Fibroblast of skin of right biceps (primary cell): ENCODE measurements at regions not wholly inside any gene's neighbourhood (a gene's known extent, or its start where the extent isn't known, plus 50 kb on each side); places are given as distances from the start of the nearest gene placed in this dataset.

ENCODE experiments used
- DNase-seq: peaks from one replicate; pipeline ENCODE4 v3.0.0-alpha.2; 2013

GRCh38 chr3:193970773-193971206, 165.2 kb upstream of the HES1 start:
- DNase-seq: peak; percentile 66

DNA sequence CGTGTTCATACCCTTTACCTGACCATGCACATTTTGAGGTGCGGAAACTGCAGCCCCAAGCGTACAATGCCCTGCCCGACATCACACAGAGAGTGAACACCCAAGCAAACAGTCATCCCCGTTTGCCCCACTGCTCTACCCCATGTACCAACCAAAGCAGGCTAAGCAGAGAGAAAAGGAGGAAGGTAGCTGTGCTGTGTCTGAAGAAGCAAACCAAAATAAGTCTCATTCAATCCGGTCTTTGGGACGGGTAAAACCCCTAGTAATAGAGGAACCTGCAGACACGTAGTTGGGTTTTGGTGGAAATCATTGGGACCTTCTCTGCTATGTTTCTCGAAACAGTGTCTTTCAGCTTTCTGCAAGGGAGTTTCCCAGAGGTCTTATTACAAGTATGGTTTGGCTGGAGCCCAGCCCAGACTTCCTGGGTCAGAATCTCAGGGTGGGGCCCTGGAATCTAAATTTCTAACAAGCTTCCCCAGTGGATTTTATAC, 164.6 kb upstream of the HES1 start:
- DNase-seq: peak; percentile 53

GRCh38 chr3:193971966-193972365, 164.0 kb upstream of the HES1 start:
- no peak for DNase-seq

GRCh38 chr3:193972832-193973231, 163.1 kb upstream of the HES1 start:
- DNase-seq: peak; percentile 72

DNA sequence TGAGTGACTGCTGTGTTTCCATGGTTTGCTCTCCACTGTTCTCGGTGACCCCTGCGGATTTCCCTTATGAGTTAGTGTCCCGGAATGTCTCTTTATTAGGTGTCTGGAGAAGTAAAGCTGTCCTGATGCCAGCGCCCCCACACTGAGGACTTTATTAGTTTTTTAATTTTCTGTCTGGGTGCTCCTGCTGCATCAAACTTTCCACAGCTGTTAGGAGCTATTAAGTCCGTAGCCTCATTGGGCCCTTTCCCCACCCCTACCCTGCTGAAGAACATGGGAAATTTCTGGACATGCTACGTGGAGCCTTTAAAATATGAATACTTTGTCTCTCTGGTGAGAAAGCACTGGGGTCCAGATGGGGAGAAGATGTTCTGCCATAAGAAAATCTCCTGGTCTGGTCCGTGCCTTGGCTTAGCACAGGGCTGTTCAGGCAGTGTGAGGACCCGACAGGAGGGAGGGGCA, 161.7 kb upstream of the HES1 start:
- peak; percentile 91 for DNase-seq

GRCh38 chr3:193974671-193975535, 161.0 kb upstream of the HES1 start:
- no peak for DNase-seq

GRCh38 chr3:193977622-193978021, 158.3 kb upstream of the HES1 start:
- DNase-seq: no peak

DNA sequence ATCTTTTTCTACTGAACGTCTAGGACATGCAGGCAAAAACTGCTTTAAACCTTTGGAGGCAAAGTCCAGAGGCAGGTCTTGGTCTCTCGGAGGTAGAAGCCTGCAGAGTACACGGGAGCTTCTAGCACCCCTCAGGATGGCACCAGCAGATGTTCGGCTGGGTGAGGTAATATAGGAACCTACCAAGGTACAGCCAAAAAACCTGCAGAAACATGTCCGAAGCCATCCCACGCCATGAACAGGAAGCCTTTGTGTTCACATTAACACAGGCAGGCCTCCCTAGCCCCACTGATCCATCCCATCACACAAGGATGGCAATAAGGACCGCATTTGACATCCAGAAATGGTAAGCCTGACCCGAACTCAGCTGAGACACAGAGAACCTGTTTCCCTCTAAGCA, 157.9 kb upstream of the HES1 start:
- no peak for DNase-seq

- no peak for DNase-seq
These were observed 157.5 kb upstream of the HES1 start for GRCh38 chr3:193978486-193978885.

DNA sequence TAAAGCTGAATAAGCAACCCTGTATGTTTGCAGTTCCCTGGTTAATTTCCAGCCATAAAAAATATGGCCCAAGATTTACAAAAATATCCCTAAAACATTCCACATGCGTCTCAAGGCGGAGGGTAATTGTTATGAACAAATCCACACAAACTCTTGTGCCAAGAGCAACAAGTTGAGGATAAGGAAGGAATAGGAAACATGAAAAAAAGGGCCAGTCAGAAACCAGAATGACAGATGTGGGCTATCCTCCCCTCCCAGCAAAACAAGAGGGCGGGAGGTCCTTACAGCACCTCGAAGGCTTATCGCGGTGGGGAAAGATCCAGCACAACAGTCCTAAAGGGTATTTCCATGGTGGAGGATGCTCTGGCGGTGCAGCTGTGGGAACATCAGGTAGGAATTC, 155.6 kb upstream of the HES1 start:
- DNase-seq: peak; percentile 43

GRCh38 chr3:193980905-193981304, 155.0 kb upstream of the HES1 start:
- DNase-seq: no peak

GRCh38 chr3:193981504-193981903, 154.4 kb upstream of the HES1 start:
- DNase-seq: no peak

GRCh38 chr3:193982258-193982659, 153.7 kb upstream of the HES1 start:
- peak; percentile 42 for DNase-seq

- no peak for DNase-seq
These were observed 151.8 kb upstream of the HES1 start for GRCh38 chr3:193983846-193984818.

- no peak for DNase-seq
These were observed 151.1 kb upstream of the HES1 start for GRCh38 chr3:193984876-193985275.

DNA sequence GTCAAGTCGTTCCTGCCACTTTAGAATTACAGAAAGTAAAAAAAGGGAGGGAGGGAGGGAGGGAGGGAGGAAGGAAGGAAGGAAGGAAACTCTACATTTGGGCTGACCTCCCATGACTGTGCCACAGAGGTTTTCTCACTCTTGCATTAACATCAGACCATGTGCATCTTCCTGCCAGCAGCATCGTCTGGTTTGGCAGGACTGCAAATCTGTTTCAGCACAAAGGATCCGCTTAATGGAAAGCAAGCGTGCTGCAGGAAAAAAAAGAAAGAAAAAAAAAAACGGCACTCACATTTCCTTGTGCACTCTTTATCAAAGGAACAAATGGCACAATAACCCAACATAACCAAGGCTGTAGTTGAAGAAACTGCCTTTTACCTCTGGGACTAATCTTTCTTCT, 148.8 kb upstream of the HES1 start:
- DNase-seq: no peak

DNA sequence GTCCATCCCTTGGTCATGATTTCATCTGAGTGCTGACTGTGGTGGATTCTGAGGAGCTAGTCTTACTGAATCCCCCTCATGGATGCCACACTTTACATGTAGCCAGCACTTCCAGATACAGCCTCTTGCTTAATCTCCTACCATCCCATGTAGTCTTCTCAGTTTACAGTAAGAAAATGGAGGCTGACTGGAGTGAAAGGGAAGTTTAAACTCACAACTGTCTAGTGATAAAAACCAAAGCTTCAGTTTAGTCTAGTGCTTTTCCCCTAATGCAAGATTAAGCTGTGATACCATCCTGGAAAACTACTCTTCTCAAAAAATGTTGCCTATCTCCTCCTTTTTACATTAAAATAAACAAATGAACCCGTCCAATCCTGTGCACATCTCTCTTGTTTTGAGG, 146.8 kb upstream of the HES1 start:
- no peak for DNase-seq

- no peak for DNase-seq
These were observed 144.1 kb upstream of the HES1 start for GRCh38 chr3:193991666-193992424.

DNA sequence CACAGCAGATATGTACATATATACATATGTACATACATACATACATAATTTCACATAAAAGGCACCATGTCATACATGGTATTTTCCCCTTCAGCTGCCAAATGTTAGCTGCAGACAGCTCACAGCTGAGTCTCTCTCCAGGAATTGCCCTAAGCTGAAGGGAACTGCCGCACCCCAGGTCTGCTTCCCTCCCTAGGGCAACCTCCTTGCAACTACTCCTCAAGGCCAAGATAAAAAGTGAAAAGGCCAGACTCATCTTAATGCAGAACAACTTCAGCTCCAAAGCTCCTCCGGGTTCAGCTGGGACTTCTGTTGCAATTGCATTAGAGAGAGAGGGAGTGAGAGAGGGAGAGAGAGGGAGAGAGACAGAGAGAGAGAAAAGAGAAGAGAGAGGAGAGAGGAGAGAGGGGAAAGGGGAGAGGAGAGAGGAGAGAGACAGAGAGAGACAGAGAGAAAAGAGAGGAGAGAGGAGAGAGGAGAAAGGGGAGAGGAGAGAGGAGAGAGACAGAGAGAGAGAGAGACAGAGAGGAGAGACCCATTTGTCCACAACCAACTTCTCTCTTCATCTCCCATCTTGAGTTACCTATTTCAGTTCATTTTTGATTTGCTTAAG, 143.4 kb upstream of the HES1 start:
- DNase-seq: no peak

- DNase-seq: no peak
These were observed 139.7 kb upstream of the HES1 start for GRCh38 chr3:193996221-193996620.

- DNase-seq: peak; percentile 51
These were observed 139.3 kb upstream of the HES1 start for GRCh38 chr3:193996641-193997089.
